GM18505 (cell line): ENCODE measurements at regions not wholly inside any gene's neighbourhood (a gene's known extent, or its start where the extent isn't known, plus 50 kb on each side); places are given as distances from the start of the nearest gene placed in this dataset.
"Not testable (repeated sequence)": the region's sequence is repeated elsewhere in the genome, so short reads cannot be mapped to it uniquely, and the experiment has no call there.

ENCODE experiments used
- ATAC-seq: cut with Tn5 transposase; IDR thresholded peaks from one replicate; pipeline ENCODE4 v1.9.1; 2021; ENCODE audit not compliant: unreplicated experiment
- POLR2A ChIP-seq: IDR thresholded peaks from 4 replicates; pipeline ENCODE4 v1.6.1; 2011; ENCODE audit warnings: borderline replicate concordance; ENCODE audit not compliant: insufficient read depth, insufficient read length; ENCODE audit errors: extremely low read depth

DNA sequence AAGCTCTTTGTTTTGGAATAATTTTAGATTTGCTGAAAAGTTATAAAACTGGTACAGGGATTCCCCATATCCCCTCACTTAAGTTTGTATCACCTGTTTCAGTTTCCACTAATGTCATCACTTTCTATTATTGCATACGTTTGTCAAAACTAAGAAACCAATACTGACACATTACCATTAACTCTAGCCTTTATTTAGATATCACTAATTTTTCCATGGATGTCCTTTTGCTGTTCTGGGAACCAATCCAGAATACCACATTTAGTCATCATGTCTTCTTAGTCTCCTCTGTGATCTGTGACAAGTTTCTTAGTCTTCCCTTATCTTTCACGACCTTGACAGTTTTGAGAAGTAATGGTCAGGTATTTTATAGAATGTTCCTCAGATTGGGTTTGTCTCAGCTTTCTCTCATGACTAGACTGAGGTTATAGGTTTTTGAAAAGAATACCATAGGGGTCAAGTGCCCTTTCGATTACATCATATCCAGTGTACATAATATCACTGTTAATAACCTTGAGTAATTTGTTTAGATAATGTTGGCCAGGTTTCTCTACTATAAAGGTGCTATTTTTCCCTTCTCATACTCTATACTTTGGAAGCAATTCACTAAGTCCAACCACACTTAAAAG, 51.9 kb upstream of the NMUR2 start:
- ATAC-seq: no peak
- TF ChIP-seq POLR2A: no peak

DNA sequence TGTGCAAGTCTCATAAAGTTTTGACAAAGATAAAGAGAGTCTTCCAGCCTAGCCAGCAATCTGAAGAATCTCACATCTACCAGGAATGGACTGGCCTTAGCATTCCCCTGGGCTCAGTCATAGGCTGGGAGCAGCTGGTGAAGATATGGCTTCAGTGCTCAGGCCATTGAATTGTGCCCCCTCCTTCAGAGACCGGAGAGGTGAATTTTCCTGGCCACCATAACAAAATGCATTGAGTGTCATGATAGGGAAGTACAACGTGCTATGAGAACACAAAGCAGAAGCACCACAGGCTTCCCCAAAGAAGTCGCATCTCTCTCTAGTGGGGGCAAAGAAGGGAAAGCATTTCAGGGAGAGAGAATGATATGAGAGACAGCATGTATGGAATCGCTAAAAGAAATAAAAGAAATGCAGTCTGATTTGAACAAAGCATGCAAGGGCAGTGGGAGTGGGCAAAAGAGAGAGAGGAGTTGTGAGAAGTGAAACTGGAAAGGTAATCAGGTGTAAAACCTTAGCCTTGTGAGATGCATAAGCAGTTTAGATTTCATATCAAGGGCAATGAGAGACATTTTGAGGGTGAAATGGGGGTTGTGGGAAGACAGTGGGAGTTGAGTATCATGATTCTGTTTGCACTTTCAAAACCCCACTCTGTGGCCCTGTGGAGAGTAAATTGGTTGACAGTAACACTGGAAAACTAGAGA, 57.1 kb upstream of the NMUR2 start:
- no peak for TF ChIP-seq POLR2A
- peak; percentile 95 for ATAC-seq

DNA sequence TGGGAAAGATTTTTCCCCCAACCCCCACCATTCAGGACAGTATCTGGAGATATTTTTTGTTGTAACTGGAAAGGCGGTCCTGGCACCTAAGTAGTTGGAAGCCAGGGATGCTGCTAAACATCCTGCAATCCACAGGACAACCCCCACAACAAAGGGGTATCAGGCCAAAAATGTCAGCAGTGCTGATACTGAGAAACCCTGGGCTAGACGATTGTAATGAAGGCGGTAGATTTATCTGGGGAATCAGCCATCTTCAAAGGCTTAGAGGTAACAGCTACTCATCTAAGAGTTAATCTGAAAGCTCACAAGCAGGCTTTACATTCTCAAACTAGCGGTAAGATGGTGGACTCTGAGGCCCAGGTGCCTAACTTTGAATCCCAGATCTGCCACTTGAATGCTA, 59.0 kb upstream of the NMUR2 start:
- ATAC-seq: no peak
- TF ChIP-seq POLR2A: no peak

DNA sequence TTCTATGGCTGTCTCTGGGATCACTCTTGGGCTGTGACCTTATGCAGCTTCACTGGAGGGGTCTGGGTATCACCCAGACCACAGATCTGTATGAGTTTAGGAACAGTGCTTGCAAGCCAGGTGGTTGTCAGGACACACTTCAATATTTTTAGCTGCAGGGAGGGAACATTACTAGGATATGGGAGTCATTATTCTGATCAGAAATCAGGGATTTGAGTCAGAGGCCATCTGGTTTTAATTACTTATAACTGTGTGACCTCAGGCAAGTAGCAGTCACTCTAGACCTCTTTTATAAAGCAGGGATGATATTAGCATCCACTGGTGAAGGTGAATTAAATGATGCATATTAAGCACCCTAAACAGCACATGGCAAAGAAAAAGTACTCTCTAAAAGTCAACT, 60.1 kb upstream of the NMUR2 start:
- no peak for ATAC-seq
- no peak for TF ChIP-seq POLR2A

DNA sequence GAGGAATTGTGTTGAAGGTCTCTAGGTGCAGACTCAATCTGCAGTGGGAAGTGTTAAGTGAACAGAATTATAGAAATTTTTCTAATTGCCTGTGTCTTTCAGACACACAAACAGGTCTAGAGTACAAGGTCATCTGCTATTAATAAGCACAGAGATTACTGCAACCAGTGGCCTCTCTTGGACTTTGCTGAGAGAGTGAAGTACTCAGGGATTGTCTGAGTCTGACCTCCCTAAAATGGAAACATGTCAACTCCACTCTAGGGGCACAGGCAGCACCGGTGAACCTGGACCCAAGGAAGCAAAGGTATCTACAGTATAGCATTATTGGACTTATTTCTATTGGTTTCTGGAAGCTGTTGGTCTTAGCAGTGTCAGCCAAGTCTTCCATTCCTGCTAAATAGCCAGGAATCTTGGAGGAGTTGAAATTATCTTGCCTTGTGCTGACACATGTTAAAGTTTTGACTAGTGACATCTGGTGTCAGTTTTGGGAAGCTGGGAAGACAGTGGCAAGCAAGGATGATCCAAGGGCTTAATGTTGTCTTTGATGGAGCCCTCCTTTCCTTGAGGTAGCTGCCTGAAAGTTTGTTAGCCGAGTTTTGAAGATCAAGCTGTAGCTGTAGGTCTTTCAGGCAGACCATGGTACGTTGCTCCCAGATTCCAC, 61.1 kb upstream of the NMUR2 start:
- no peak for ATAC-seq
- TF ChIP-seq POLR2A: no peak

DNA sequence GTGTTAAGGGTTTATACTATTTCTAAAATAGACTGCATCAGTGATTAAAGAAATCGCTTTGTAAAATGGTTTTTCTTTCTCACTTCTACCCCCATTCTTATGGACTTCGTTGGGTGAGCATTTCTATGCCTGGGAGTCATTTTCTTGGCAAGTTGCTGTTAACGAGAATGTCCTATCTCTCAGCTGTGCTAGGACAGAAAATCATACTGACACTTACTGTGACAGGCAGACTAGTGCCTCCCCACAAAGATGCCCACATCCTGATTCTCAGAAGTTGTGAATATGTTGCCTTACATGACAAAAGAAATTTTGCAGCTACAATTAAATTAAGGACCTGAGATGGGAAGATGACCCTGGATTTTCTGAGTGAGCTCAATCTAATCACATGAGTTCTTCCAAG, 65.1 kb upstream of the NMUR2 start:
- no peak for ATAC-seq
- no peak for TF ChIP-seq POLR2A

DNA sequence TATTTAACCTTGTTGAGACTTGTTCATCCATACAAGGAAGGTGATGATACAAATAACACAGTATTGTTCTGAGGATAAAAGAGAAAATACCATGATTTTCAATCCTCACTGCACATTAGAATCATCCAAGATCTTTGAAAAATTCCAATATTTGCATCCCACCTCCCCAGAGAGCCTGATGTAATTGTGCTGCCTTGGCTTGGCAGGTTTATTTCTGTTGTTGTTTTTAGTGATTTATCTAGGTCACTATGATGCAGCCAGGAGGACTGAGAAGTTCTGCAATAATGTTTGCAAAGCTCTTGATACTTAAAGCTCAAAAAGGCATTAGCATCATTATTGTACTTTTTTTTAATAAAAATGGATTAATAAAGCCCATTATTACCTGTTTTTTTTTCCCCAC, 67.0 kb upstream of the NMUR2 start:
- ATAC-seq: no peak
- no peak for TF ChIP-seq POLR2A

DNA sequence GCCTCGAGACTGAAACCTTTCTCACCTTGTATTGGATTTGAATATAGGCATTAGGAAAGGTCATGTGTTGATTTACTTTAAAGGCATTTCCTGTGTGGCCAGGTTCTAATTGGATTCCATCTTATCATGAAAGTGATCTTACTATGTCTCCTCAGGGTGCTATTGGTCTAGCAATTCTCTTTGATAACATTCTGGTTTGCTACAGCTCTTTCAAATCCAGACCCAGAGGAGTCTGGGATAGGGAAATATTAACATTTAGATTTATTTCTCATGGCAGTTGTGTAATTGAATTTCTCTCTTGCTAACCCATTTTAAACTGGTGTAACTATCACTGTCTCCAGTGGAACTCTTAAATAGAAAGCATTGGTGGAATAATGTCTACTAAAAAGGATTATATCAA, 69.9 kb upstream of the NMUR2 start:
- no peak for TF ChIP-seq POLR2A
- ATAC-seq: no peak

DNA sequence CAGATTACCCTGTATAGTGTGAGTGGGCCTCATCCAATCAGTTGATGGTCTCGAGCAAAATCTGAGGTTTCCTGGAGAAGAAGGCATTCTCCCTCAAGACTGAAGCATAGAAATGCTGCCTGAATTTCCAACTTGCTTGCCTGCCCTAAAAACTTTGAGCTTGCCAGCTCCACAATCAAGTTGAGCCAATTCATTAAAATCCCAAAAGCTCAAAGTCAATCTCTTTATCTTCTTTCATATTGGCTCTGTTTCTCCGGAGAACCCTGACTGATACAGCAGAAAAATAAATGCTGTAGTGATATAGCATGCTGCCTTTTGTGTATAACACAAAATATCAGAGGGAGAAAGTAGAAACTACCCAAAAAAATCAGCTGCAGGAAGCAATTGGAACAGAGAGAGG, 72.5 kb upstream of the NMUR2 start:
- no peak for TF ChIP-seq POLR2A
- ATAC-seq: no peak

DNA sequence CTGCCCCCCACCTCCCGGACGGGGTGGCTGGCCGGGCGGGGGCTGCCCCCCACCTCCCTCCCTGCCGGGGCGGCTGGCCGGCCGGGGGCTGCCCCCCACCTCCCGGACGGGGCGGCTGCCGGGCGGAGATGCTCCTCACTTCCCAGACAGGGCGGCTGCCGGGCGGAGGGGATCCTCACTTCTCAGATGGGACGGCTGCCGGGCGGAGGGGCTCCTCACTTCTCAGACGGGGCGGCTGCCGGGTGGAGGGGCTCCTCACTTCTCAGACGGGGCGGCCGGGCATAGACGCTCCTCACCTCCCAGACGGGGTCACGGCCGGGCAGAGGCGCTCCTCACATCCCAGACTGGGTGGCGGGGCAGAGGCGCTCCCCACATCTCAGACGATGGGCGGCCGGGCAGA, 74.8 kb upstream of the NMUR2 start:
- ATAC-seq: not testable (repeated sequence)

DNA sequence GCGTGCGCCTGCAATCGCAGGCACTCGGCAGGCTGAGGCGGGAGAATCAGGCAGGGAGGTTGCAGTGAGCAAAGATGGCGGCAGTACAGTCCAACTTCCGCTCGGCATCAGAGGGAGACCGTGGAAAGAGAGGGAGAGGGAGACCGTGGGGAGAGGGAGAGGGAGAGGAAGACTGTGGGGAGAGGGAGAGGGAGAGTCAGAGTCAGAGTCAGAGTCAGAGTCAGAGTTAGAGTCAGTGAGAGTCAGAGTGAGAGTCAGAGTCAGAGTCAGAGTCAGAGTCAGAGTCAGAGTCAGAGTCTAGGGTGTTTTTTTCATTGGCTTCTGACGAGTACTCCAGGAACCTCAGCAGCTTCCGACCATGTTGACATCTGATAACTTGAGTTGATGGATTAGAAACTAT, 75.6 kb upstream of the NMUR2 start:
- ATAC-seq: peak; percentile 99

DNA sequence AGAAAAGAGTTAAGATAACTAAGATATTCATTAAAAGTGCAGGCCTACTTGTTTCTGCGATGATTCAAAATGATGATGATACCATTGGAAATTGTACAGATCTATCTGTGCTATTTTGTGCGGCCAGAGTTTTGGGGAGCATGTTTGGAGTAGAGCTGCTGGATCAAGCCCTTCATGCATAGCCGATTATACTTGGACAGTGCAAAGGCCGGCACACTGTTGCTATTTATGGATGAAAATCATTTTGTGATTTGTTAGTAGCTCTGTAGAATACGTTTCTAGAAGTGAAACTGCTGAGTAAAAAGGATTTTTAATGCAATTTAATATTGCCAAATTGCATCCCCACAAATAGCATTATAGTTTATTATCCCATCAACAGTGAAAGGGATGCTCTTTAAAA, 82.1 kb upstream of the NMUR2 start:
- no peak for ATAC-seq
- TF ChIP-seq POLR2A: no peak

DNA sequence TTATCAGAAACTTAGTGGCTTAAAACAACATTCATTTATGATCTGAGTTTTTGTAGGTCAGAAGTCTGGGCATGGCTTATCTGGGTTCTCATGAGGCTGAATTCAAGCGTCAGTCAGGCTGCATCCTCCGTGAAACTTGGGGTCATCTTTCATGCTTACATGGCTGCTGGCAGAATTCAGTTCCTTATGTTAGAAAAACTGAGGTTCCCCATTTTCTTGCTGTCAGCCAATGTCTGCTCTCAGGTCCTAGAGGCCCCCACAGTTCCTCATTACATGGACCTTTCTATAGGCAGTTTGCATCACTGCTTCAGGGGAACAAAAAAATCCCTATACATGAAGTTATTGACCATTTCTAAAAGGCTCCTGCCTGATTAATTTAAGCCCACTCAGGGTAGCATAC, 83.8 kb upstream of the NMUR2 start:
- ATAC-seq: no peak
- no peak for TF ChIP-seq POLR2A

DNA sequence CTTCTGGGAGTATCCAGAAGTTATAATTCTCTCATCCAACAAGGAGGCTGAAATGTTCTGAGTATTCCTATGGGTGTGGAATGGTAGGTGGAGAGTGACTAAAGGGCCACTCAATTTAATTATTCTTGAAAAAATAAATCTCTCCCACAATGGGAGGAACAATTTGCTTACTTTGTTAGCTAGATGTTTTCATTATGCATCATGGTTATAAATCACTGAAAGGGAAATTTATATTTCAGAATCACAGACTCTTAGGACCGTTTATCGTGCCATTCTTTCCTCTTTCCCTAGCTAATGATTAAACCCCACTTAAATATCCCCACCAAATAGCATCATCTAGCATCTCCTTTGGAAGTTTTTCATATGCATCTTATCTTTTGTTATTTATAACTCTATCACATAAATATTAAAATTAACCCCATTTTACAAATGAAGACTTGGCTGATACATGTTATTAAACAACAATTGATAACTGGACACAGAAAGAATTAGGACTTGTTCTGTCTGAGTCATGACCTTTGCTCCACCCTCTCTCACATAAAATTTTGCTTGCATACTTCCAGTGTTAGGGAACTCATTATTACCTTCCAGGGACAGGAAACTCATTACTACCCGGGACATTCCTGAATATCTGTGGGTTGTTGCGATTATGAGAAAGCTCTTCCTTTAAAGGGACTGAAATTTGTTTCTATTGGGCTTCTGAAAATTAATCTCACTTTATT, 94.9 kb upstream of the NMUR2 start:
- TF ChIP-seq POLR2A: no peak
- ATAC-seq: no peak
